GM12891 (cell line): ENCODE measurements at regions not wholly inside any gene's neighbourhood (a gene's known extent, or its start where the extent isn't known, plus 50 kb on each side); places are given as distances from the start of the nearest gene placed in this dataset.

ENCODE experiments used
- PAX5 ChIP-seq: IDR thresholded peaks from 2 replicates; pipeline ENCODE4 v1.6.1; 2011; ENCODE audit warnings: low read length, moderate library complexity, mild to moderate bottlenecking; ENCODE audit not compliant: insufficient read depth, severe bottlenecking
- POLR2A ChIP-seq: IDR thresholded peaks from 2 replicates; pipeline ENCODE4 v1.6.1; 2011; ENCODE audit warnings: low read depth, low read length, control low read depth
- POLR2AphosphoS5 ChIP-seq: IDR thresholded peaks from 2 replicates; pipeline ENCODE4 v1.6.1; 2011; ENCODE audit warnings: low read depth, low read length, control low read depth
- TAF1 ChIP-seq: IDR thresholded peaks from 2 replicates; pipeline ENCODE4 v1.6.1; 2011; ENCODE audit warnings: low read depth, low read length, control low read depth

- TF ChIP-seq POLR2A (no peak), PAX5 (no peak), POLR2AphosphoS5 (no peak), TAF1 (no peak)
Measured at GRCh38 chr2:14803994-14804393, 171.5 kb downstream of the LRATD1 start.
